ENCODE measurements at regions not wholly inside any gene's neighbourhood (a gene's known extent, or its start where the extent isn't known, plus 50 kb on each side); places are given as distances from the start of the nearest gene placed in this dataset.

GRCh38 chr7:124689523-124689922 lies 76.1 kb downstream of the GPR37 start:
- no peak overlapping the region for H2AFZ ChIP-seq (ENCODE audit: low read depth, low read length, severe bottlenecking)
- H3F3A ChIP-seq (ENCODE audit: insufficient read depth), result no peaks in the 10 kb centered on the region
- H3K27ac ChIP-seq (ENCODE audit: low read depth, low read length), result no peak overlapping the region
- H3K4me3 ChIP-seq (ENCODE audit: insufficient read depth, low read length, poor library complexity, severe bottlenecking), result no peak overlapping the region
- H3K27me3 ChIP-seq (ENCODE audit: low read length), result no peaks in the 10 kb centered on the region
- H3K9me3 ChIP-seq (ENCODE audit: insufficient read depth, low read length), result no peaks in the 10 kb centered on the region
- no peaks in the 10 kb centered on the region for H3K79me2 ChIP-seq (ENCODE audit: insufficient read depth, low read length)
- H3K9me2 ChIP-seq (replicated peaks; ENCODE audit: insufficient read depth, low read length), result no peaks in the 10 kb centered on the region
- no peak overlapping the region for H3K4me2 ChIP-seq (ENCODE audit: low read depth, low read length, poor library complexity, severe bottlenecking)
- H3K36me3 ChIP-seq (ENCODE audit: low read length), result no peaks in the 10 kb centered on the region
- TF ChIP-seq CTCF (IDR thresholded peaks at IDR 0.05; ENCODE audit: insufficient read depth, low read length, poor library complexity, severe bottlenecking) (no peak), EZH2phosphoT487 (conservative IDR thresholded peaks at IDR 0.05; ENCODE audit: low read length) (no peak)
- H4K20me1 ChIP-seq (ENCODE audit: low read depth, low read length), result no peaks in the 10 kb centered on the region
- no peak overlapping the region for H3K9ac ChIP-seq (ENCODE audit: low read length)

- TF ChIP-seq EZH2phosphoT487 (conservative IDR thresholded peaks at IDR 0.05; ENCODE audit: low read length), result no peak
- no peak for TF ChIP-seq CTCF (IDR thresholded peaks at IDR 0.05; ENCODE audit: insufficient read depth, low read length, poor library complexity, severe bottlenecking)
These were observed 76.6 kb downstream of the GPR37 start for GRCh38 chr7:124688991-124689390.

GRCh38 chr7:124686543-124687171 lies 78.9 kb downstream of the GPR37 start:
- Histone ChIP-seq H3K4me3 (ENCODE audit: insufficient read depth, low read length, poor library complexity, severe bottlenecking) (no peak overlapping the region), H3K36me3 (ENCODE audit: low read length) (no peaks in the 10 kb centered on the region), H3K27me3 (ENCODE audit: low read length) (no peaks in the 10 kb centered on the region), H3K79me2 (ENCODE audit: insufficient read depth, low read length) (no peaks in the 10 kb centered on the region), H4K20me1 (ENCODE audit: low read depth, low read length) (no peaks in the 10 kb centered on the region), H3K4me2 (ENCODE audit: low read depth, low read length, poor library complexity, severe bottlenecking) (no peak overlapping the region), H3K9me2 (replicated peaks; ENCODE audit: insufficient read depth, low read length) (no peaks in the 10 kb centered on the region), H3F3A (ENCODE audit: insufficient read depth) (no peaks in the 10 kb centered on the region), H3K9ac (ENCODE audit: low read length) (no peak overlapping the region), H3K27ac (ENCODE audit: low read depth, low read length) (no peak overlapping the region), H2AFZ (ENCODE audit: low read depth, low read length, severe bottlenecking) (no peak overlapping the region), H3K9me3 (ENCODE audit: insufficient read depth, low read length) (no peaks in the 10 kb centered on the region)
- TF ChIP-seq CTCF (IDR thresholded peaks at IDR 0.05; ENCODE audit: insufficient read depth, low read length, poor library complexity, severe bottlenecking) (no peak), EZH2phosphoT487 (conservative IDR thresholded peaks at IDR 0.05; ENCODE audit: low read length) (no peak)

More at GRCh38 chr7:124688991-124689390, 76.6 kb downstream of the GPR37 start:
- H3K36me3 ChIP-seq (ENCODE audit: low read length), result no peaks in the 10 kb centered on the region
- H3K9ac ChIP-seq (ENCODE audit: low read length), result no peak overlapping the region
- no peak overlapping the region for H3K4me3 ChIP-seq (ENCODE audit: insufficient read depth, low read length, poor library complexity, severe bottlenecking)
- no peaks in the 10 kb centered on the region for H4K20me1 ChIP-seq (ENCODE audit: low read depth, low read length)
- no peaks in the 10 kb centered on the region for H3F3A ChIP-seq (ENCODE audit: insufficient read depth)
- H3K4me2 ChIP-seq (ENCODE audit: low read depth, low read length, poor library complexity, severe bottlenecking), result no peak overlapping the region
- no peaks in the 10 kb centered on the region for H3K79me2 ChIP-seq (ENCODE audit: insufficient read depth, low read length)
- no peaks in the 10 kb centered on the region for H3K27me3 ChIP-seq (ENCODE audit: low read length)
- no peaks in the 10 kb centered on the region for H3K9me2 ChIP-seq (replicated peaks; ENCODE audit: insufficient read depth, low read length)
- no peak overlapping the region for H3K27ac ChIP-seq (ENCODE audit: low read depth, low read length)
- no peaks in the 10 kb centered on the region for H3K9me3 ChIP-seq (ENCODE audit: insufficient read depth, low read length)
- H2AFZ ChIP-seq (ENCODE audit: low read depth, low read length, severe bottlenecking), result no peak overlapping the region

Data from SU-DHL-6 (cell line).